GM12873 (cell line): ENCODE measurements at regions not wholly inside any gene's neighbourhood (a gene's known extent, or its start where the extent isn't known, plus 50 kb on each side); places are given as distances from the start of the nearest gene placed in this dataset.

Experiments
- CTCF ChIP-seq: IDR thresholded peaks from 2 replicates; pipeline ENCODE4 v1.5.1; 2012; ENCODE audit warnings: low read depth, mild to moderate bottlenecking, moderate library complexity, low read length, control low read depth; ENCODE audit not compliant: insufficient read depth; ENCODE audit errors: missing control alignments

DNA sequence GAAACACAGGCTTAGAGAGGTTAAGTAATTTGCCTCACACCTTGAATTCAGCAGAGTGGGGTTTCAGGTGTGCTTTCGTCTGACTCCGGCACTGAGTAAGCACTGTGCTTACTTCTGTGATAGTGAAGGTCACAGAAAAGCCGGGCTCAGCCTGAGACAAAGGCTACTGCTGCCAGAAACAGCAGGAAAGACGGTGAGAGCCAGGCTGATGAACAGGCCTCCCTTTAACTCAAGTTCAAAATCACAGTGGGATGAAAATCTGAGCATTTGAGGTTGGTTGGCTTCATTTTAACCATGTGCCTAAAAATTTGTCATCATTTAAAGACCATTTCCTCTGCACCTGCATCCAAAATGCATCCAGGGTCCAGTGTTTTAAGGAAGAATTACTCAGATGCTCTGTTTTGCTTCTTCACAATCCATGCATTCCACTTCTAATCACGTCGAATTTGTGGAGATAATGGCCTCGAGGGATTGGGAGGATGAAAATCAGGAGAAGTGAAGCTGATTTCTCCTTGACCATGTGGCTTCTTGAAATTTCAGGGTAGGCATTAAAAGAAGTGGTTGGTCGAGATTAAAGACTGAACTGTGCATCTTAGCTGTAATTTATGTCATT is 121.2 kb upstream of the LNX1 start:
- no peak for TF ChIP-seq CTCF

DNA sequence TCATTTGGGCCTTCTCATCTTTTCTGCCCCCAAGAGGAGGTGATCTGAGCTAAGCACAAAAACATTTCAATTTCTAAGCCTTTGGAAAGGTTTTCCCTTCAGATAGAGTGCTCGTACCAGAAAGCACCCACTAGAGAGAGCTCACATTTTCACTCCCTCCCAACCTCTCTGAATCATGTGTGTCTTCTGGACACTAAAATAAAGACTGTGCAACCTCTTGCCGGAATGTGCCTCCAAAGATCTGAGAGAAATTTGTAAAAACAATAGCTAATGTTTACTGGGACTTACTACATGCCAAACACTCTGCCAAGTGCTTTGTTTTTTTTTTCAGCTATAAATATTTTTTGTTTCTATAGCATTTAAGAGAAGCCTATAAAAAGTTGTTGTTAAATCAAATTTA is 120.6 kb upstream of the LNX1 start:
- no peak for TF ChIP-seq CTCF

DNA sequence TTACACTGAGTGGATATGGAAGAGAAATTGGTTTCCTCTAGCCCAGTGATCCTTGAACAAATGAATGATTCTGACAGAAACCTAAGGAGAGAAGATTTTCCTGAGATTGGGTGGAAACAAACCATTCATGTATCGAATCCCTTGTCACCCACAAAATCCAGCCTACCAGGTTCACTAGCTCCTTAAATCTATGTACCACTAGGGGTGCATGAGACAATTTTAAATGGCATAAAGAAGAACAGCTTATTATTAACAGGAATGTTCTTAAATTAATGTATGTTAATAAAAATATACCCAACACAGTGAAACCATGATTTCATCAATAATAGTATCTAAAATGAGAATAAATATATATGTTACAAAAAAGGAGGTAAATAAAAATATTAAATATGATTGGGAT is 118.4 kb upstream of the LNX1 start:
- no peak for TF ChIP-seq CTCF

GRCh38 chr4:53707491-53707890 is 116.2 kb upstream of the LNX1 start:
- TF ChIP-seq CTCF, result no peak

GRCh38 chr4:53706422-53707032 is 115.2 kb upstream of the LNX1 start:
- peak; percentile 71 for TF ChIP-seq CTCF

DNA sequence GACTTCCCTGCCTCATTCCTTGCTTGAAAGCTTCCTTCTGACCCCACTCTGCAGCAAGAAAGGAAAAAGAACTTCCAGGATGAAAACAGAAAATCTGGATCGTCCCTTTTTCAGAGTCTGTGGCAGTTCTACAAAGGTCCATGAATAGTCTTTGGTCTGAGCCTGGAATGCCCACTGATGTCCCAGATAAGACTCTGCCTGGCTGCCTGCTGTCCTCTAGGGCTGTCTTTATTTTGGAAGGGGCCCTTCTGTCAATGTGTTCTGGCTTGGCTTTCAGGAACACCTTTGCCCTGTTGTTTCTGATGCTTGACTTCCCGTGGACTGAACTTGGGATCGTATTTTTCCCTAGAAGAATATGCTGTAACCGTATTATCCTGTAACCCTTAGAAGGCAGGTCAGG is 114.7 kb upstream of the LNX1 start:
- no peak for TF ChIP-seq CTCF

DNA sequence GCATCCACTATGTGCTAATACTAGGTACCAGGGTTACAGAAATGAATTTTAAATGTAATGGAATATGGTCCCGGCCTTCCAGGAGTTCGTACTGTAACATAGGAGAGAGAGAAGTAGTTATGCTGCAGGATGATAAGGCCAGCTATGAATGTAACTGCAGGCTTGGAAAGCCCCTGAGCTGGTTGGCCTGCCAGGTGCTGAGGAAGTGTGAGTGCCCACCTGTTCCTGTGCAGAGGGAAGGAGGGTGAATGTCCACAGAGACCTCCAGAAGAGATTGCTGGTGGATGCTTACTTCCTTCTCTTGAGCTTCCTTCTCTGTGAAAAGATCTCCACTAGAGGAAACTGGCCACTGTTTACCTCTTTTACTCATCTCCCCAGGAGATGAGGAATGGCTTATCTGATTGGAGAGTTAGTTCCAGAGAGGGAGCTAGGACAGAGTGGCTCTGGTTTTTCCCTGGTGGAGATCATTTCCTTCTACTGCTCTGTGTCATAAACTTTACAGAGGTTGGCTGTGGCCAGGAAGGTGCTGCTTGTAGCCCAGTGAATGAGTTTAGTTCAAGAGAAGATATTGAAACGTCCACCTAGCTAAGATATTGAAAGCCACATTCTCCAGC is 114.0 kb upstream of the LNX1 start:
- TF ChIP-seq CTCF, result no peak
